GM10266 (cell line): ENCODE measurements at regions not wholly inside any gene's neighbourhood (a gene's known extent, or its start where the extent isn't known, plus 50 kb on each side); places are given as distances from the start of the nearest gene placed in this dataset.
"Not testable (repeated sequence)": the region's sequence is repeated elsewhere in the genome, so short reads cannot be mapped to it uniquely, and the experiment has no call there.

ENCODE experiments used
- DNase-seq: peaks from one replicate; pipeline ENCODE4 v3.0.0; 2012; ENCODE audit errors: extremely low spot score
- CTCF ChIP-seq: IDR thresholded peaks from 2 replicates; pipeline ENCODE4 v1.5.1; 2012; ENCODE audit warnings: mild to moderate bottlenecking, low read depth; ENCODE audit not compliant: control insufficient read depth, insufficient read depth; ENCODE audit errors: missing control alignments

- DNase-seq: no peak
- no peak for TF ChIP-seq CTCF
These were observed 138.9 kb upstream of the USP29 start for GRCh38 chr19:56980906-56981305.

DNA sequence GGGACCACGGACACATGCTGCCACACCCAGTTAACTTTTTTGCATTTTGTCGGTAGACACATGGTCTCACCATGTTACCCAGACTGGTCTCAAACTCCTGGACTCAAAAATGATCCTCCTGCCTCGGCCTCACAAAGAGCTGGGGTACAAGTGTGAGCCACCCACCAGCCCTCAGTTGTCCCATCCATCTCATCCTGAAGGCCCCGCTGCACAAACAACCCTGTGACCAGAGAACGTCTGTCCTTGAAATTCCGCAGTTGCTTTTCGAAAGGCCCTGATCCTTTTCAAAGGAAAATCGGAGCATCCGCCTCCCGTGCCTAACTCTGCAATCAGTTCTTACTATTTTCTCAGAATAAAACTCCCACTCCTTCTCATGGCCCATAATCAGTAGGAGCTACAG lies 138.3 kb upstream of the USP29 start:
- not testable (repeated sequence) for DNase-seq

GRCh38 chr19:56983171-56983570 lies 136.6 kb upstream of the USP29 start:
- no peak for DNase-seq
- no peak for TF ChIP-seq CTCF

DNA sequence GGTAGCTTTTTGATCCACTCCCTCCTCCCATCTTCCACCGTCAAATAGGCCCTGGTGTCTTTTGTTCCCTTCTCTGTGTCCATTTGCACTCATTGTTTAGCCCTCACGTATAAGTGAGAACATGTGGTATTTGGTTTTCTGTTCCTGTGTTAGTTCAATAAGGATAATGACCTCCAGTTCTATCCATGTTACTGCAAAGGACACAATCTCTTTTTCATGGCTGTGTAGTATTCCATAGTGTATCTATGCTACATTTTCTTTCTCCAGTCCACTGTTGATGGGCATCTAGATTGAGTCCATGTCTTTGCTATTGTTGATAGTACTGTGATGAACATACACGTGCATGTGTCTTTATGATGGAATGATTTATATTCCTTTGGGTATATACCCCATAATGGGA lies 136.0 kb upstream of the USP29 start:
- DNase-seq: no peak
- no peak for TF ChIP-seq CTCF

- DNase-seq: no peak
- no peak for TF ChIP-seq CTCF
These were observed 133.4 kb upstream of the USP29 start for GRCh38 chr19:56986386-56986785.

DNA sequence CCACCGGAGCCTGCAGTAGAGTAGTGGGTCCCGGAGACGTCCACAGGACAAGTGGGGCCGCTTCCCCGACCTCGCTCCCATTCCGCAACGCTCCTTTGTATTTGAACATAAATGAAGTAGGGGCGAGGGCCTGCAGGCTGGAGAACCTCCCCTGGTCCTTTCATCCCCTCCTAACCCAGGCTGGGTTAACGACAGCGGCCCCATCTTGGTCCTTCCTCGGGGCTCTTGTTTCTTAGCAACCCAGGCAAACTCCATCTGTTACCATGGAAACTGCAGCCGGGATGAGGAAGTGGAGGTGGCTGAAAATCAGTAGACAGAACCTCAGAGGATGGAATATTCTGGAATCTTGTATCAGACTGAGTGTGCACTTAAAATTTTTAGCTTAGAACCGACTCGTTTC lies 132.6 kb upstream of the USP29 start:
- no peak for DNase-seq
- no peak for TF ChIP-seq CTCF

- DNase-seq: no peak
- no peak for TF ChIP-seq CTCF
These were observed 131.5 kb upstream of the USP29 start for GRCh38 chr19:56988299-56988698.

- no peak for TF ChIP-seq CTCF
- no peak for DNase-seq
These were observed 127.9 kb upstream of the USP29 start for GRCh38 chr19:56991912-56992311.
